HepG2 (cell line): ENCODE measurements at regions not wholly inside any gene's neighbourhood (a gene's known extent, or its start where the extent isn't known, plus 50 kb on each side); places are given as distances from the start of the nearest gene placed in this dataset.

ENCODE experiments used
- ATAC-seq: fragments of 200-7000 bp; cut with Tn5 transposase; 3 replicates; pipeline ENCODE4 v1.9.1; 2020; ENCODE audit warnings: mild to moderate bottlenecking, moderate library complexity
- BruUV-seq: library from RNA; stranded (reverse); fragments of 400-500 nt; replicated peaks from 2 replicates; lab custom pipeline; 2021; lab: Mats Ljungman, UMichigan
- CTCF ChIA-PET: fragments of 300-600 bp; formaldehyde crosslinking; extraction: SDS; loops from one replicate; lab custom pipeline; 2021; ENCODE audit warnings: low total read pairs, inconsistent platforms, low intra/inter-chr PET ratio; lab: Yijun Ruan, JAX
- POLR2A ChIA-PET: fragments of 350-600 bp; sonication (Branson Sonifier 250); formaldehyde crosslinking; loops from one replicate; lab custom pipeline; 2020; ENCODE audit warnings: antibody characterized with exemption, inconsistent platforms; lab: Yijun Ruan, JAX
- DNase-seq: peaks from one replicate; pipeline ENCODE4 v3.0.0-alpha.2; 2015; ENCODE audit warnings: low spot score
- FAIRE-seq: peaks from 3 replicates; lab custom pipeline; 2011; peaks lifted over from hg19 to GRCh38; lab: Jason Lieb, UNC
- H2AFZ ChIP-seq: one replicate; pipeline ENCODE4 v1.6.1; 2011; ENCODE audit warnings: low read length, inconsistent platforms
- H3K27ac ChIP-seq: fragments of 300-600 bp; 3 replicates; pipeline ENCODE4 v1.8.0; 2011; ENCODE audit warnings: mixed run types, mild to moderate bottlenecking, mixed read lengths, low read length, inconsistent platforms; ENCODE audit not compliant: insufficient read depth; ENCODE audit errors: extremely low read length
- H3K27me3 ChIP-seq, 2 experiments: fragments of 200-600 bp in 1 of 2; 2 replicates in 1 of 2; 3 replicates in 1 of 2; pipeline versions ENCODE4 v1.6.0 to v1.8.0; 2011; ENCODE audit warnings: low read length in 2 of 2, mild to moderate bottlenecking in 2 of 2, moderate library complexity in 2 of 2, inconsistent platforms in 1 of 2; ENCODE audit not compliant: insufficient read depth in 2 of 2, control insufficient read depth in 1 of 2
- H3K36me3 ChIP-seq, 2 experiments: fragments of 200-600 bp in 1 of 2; replicated peaks in 1 of 2; 2 replicates in 1 of 2; 3 replicates in 1 of 2; pipeline versions ENCODE4 v1.5.1 to v1.8.0; 2011; ENCODE audit warnings: low read length in 2 of 2, inconsistent platforms in 1 of 2; ENCODE audit not compliant: insufficient read depth in 2 of 2, control insufficient read depth in 1 of 2
- H3K4me1 ChIP-seq: 2 replicates; pipeline ENCODE4 v1.5.1; 2012; ENCODE audit warnings: low read length, inconsistent platforms; ENCODE audit not compliant: insufficient read depth
- H3K4me2 ChIP-seq: 2 replicates; pipeline ENCODE4 v1.6.0; 2011; ENCODE audit warnings: low read depth, low read length, inconsistent platforms
- H3K4me3 ChIP-seq, 3 experiments: fragments of 200-600 bp in 1 of 3; sonication (generic), shearing (Covaris generic) in 1 of 3; replicated peaks in 1 of 3; 2 replicates each; pipeline ENCODE4 v1.5.1; 2011 to 2016; ENCODE audit warnings: low read length in 3 of 3, inconsistent platforms in 2 of 3, low read depth in 2 of 3, mild to moderate bottlenecking in 2 of 3, control low read depth in 1 of 3, mixed read lengths in 1 of 3; ENCODE audit not compliant: insufficient read depth in 1 of 3
- H3K79me2 ChIP-seq: one replicate; pipeline ENCODE4 v1.6.1; 2011; ENCODE audit warnings: low read length, inconsistent platforms; ENCODE audit not compliant: insufficient read depth
- H3K9ac ChIP-seq: 2 replicates; pipeline ENCODE4 v1.6.0; 2011; ENCODE audit warnings: mild to moderate bottlenecking, low read depth, low read length, inconsistent platforms; ENCODE audit not compliant: insufficient read depth
- H3K9me3 ChIP-seq: 2 replicates; pipeline ENCODE4 v1.5.1; 2012; ENCODE audit warnings: mild to moderate bottlenecking, low read length
- H4K20me1 ChIP-seq: 2 replicates; pipeline ENCODE4 v1.6.0; 2011; ENCODE audit warnings: inconsistent platforms, mild to moderate bottlenecking, low read length, moderate library complexity; ENCODE audit not compliant: insufficient read depth
- CEBPB ChIP-seq: IDR thresholded peaks from 2 replicates; pipeline ENCODE4 v1.6.1; 2011; ENCODE audit warnings: low read depth, low read length, improper control_type of control experiment, borderline replicate concordance
- GATAD1 ChIP-seq: IDR thresholded peaks from 2 replicates; pipeline ENCODE4 v1.6.1; 2016; ENCODE audit warnings: missing genetic modification reagents, missing compliant biosample characterization
- KDM2A ChIP-seq: sonication (generic); formaldehyde crosslinking; IDR thresholded peaks from 2 replicates; pipeline ENCODE4 v1.4.0; 2020; ENCODE audit warnings: low read depth, missing genetic modification reagents, borderline replicate concordance
- MAFF ChIP-seq: IDR thresholded peaks from 2 replicates; pipeline ENCODE4 v1.6.1; 2011; ENCODE audit warnings: low read depth, low read length, improper control_type of control experiment
- MAFK ChIP-seq, 2 experiments: IDR thresholded peaks in 1 of 2; conservative IDR thresholded peaks in 1 of 2; 2 replicates each; pipeline ENCODE4 v1.6.1; 2011; ENCODE audit warnings: improper control_type of control experiment in 2 of 2, low read length in 2 of 2
- WGBS: methylation state at CpG from one replicate; pipeline ENCODE4 v1.1.6; 2017; ENCODE audit warnings: low lambda C conversion rate; 5-methylcytosine and 5-hydroxymethylcytosine counted together
- in situ Hi-C: cut with HindIII; loops from 2 replicates; pipeline ENCODE4 v1.10.0; 2017; ENCODE audit warnings: low pct_unique_long_range_greater_than_20kb; ENCODE audit not compliant: extremely low pct_ligation_motif_present
- intact Hi-C: fragments of 100-400 bp; cut with micrococcal nuclease; formaldehyde crosslinking; loops from one replicate; pipeline ENCODE4 v1.10.0; 2022; ENCODE audit not compliant: unreplicated experiment

GRCh38 chr13:20348018-20348417 is 115.9 kb upstream of the GJB6 start:
- H3K4me1 ChIP-seq, result peaks cover 22% of the 10 kb centered on the region
- FAIRE-seq (no peak), ATAC-seq (no peak), DNase-seq (no peak)
- no peak overlapping the region for H3K27ac ChIP-seq
- no peak overlapping the region for H3K4me2 ChIP-seq
- TF ChIP-seq MAFF, result peak; percentile 90
- no peak for TF ChIP-seq GATAD1
- peak; percentile 88 to 92 for TF ChIP-seq MAFK (conservative IDR thresholded peaks at IDR 0.05 in 1 of 2, IDR thresholded peaks at IDR 0.05 in 1 of 2; ENCODE audit: low read length in 2 of 2)
- ChIA-PET POLR2A (no interaction called here), CTCF (no interaction called here)
- no TSS peak for BruUV-seq
- peaks cover under 1 to 24% of the 10 kb centered on the region in 2 experiments; a peak in 2 of 5 replicates for H3K27me3 ChIP-seq
- H4K20me1 ChIP-seq, result no peaks in the 10 kb centered on the region
- in situ Hi-C loops (no loop called here), intact Hi-C loops (no loop called here)
- no peak overlapping the region for H3K9ac ChIP-seq
- no peak overlapping the region for H3K4me3 ChIP-seq
- H3K9me3 ChIP-seq, result no peaks in the 10 kb centered on the region
- no peaks in the 10 kb centered on the region for H3K36me3 ChIP-seq
- H2AFZ ChIP-seq, result no peak overlapping the region
- 74% methylated on average over 9 of the region's 10 CpGs for WGBS
- no peaks in the 10 kb centered on the region for H3K79me2 ChIP-seq

GRCh38 chr13:20344836-20345490 is 112.8 kb upstream of the GJB6 start:
- Histone ChIP-seq H3K27me3 (peaks cover 1 to 21% of the 10 kb centered on the region in 2 experiments; a peak in 2 of 5 replicates), H3K9ac (no peak overlapping the region), H3K4me2 (no peak overlapping the region), H3K36me3 (no peaks in the 10 kb centered on the region), H3K27ac (no peak overlapping the region), H3K9me3 (no peaks in the 10 kb centered on the region), H3K79me2 (no peaks in the 10 kb centered on the region), H3K4me3 (no peak overlapping the region), H2AFZ (no peak overlapping the region), H4K20me1 (no peaks in the 10 kb centered on the region), H3K4me1 (peaks cover 8% of the 10 kb centered on the region)
- no peak for FAIRE-seq
- intact Hi-C loops (no loop called here), in situ Hi-C loops (no loop called here)
- no TSS peak for BruUV-seq
- ATAC-seq, result peak; percentile 38; the same call in 2 of the 3 replicates
- ChIA-PET CTCF (no interaction called here), POLR2A (no interaction called here)
- WGBS, result 8% methylated on average over 9 of the region's 10 CpGs
- DNase-seq, result no peak
- TF ChIP-seq KDM2A (CRISPR knock-in tag), result no peak
- TF ChIP-seq CEBPB, result 0 out of 2 replicates have a peak, but pooled peaks have one; percentile 14
